ENCODE measurements at regions not wholly inside any gene's neighbourhood (a gene's known extent, or its start where the extent isn't known, plus 50 kb on each side); places are given as distances from the start of the nearest gene placed in this dataset.
"Not testable (repeated sequence)": the region's sequence is repeated elsewhere in the genome, so short reads cannot be mapped to it uniquely, and the experiment has no call there.

DNA sequence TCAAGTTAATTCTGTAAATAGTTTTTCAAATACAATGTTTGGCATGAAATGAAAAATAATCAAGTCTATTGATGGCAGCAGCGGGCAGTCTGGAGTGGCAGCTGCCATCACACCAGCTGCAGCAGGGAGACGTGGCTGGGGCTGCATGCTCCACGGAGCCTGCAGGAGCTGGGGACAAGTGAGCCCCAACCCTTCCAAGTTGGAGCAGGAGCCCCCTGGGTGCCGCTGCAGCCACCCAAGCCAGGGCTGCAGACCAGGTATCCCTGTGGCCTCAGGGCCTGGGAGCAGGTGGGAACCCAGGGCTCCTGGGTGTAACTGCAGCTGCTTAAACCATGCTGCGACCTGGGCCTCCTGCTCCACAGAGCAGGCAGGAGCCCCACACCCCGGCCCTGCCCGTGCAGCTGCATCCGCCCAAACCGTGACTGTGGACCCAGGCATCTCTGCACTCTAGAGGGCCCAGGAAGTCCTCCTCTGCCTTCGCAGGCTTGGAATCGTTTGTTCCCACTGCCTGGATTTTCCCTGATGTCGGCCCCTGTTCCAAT, 257.4 kb downstream of the PLOD2 start:
- no peak for DNase-seq (ENCODE audit: low read depth in 2 of 2)

DNA sequence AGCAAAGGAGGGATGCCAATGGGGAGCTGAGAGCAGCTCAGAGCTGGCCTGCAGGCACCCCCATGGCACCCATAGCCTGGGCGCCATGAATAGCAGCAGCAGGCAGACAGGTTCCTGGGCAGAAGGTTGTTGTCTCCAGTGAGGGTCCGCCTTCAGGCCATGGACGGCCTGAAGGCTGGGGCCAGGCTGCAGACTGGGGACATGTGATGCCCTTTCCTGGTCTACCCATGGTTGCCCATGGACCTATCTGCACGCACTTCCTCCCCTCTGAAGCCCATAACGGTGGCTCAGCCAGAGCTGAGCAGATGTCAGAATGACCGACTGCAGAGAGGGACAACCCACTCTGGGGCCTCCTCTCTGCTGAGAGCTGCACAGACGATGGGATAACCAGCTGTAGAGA, 256.8 kb downstream of the PLOD2 start:
- DNase-seq (ENCODE audit: low read depth in 2 of 2): no peak

GRCh38 chr3:145906301-145906700, 254.7 kb downstream of the PLOD2 start:
- no peak for DNase-seq (ENCODE audit: low read depth in 2 of 2)

- no peak for DNase-seq (ENCODE audit: low read depth in 2 of 2)
Observed at GRCh38 chr3:145906755-145907154, 254.2 kb downstream of the PLOD2 start.

DNA sequence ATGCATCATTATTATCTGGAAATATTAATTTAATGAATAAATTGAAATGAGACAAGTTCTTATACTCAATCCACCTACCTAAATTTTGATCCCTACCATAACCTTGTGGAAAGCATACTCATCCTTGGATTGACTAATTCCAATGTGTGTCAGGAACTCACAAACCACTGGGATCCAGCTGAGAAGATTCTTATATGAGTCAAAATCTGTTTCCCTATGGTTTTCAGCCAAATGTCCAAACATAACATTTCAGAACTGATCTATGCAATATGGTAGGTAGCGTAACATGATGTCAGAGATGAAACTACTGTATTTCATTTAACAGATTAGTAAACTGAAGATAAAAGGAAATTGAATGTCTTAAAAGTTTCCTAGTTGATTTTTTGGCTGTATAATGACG, 250.0 kb downstream of the PLOD2 start:
- DNase-seq (ENCODE audit: low read depth in 2 of 2): no peak

- DNase-seq (ENCODE audit: low read depth in 2 of 2): no peak
Observed at GRCh38 chr3:145915787-145916186, 245.2 kb downstream of the PLOD2 start.

DNA sequence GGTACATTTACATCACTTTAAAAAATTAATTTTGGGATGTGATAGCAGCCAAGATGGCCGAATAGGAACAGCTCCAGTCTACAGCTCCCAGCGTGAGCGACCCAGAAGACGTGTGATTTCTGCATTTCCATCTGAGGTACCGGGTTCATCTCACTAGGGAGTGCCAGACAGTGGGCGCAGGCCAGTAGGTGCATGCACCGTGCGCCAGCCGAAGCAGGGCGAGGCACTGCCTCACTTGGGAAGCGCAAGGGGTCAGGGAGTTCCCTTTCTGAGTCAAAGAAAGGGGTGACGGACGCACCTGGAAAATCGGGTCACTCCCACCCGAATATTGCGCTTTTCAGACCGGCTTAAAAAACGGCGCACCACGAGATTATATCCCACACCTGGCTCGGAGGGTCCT, 233.2 kb downstream of the PLOD2 start:
- DNase-seq (ENCODE audit: low read depth in 2 of 2): not testable (repeated sequence)

DNA sequence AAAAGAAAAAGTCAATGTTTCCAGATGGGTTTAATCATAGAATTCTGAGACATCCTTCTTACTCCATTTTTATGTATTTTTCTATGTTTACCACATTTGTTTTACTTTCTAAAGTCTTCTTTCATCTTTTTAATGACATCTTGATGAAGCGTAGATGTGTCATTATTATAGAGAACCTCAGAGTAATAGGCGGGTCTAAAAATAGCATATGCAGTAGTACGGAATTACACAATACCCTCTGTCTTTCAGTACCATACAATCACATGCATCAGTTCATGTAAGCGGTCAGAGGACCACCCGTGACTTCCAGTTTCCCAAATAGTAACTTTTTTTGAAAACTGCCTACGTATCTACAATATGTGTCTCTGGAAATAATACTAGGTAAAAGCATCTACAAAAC, 224.0 kb downstream of the PLOD2 start:
- DNase-seq (ENCODE audit: low read depth in 2 of 2): no peak

GRCh38 chr3:145939431-145939830, 221.6 kb downstream of the PLOD2 start:
- no peak for DNase-seq (ENCODE audit: low read depth in 2 of 2)

DNA sequence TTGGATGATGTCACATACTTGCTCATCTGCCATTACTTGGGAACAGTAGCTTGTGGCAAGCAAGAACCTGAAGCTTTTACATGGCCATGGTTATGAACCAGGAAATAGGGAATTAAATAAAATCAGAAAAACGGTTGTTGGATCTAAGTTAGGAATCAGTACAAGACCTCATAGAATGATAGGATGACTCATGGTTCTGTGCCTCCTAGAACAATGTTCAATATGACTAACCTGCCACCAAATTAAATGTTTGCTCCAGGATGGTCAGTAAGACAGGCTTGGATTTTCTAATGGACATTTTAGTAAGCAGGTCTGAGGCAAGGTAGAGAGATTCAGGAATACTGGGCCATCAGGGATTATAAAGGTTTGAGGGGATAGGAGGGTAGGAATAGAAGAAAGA, 218.9 kb downstream of the PLOD2 start:
- DNase-seq (ENCODE audit: low read depth in 2 of 2): no peak

DNA sequence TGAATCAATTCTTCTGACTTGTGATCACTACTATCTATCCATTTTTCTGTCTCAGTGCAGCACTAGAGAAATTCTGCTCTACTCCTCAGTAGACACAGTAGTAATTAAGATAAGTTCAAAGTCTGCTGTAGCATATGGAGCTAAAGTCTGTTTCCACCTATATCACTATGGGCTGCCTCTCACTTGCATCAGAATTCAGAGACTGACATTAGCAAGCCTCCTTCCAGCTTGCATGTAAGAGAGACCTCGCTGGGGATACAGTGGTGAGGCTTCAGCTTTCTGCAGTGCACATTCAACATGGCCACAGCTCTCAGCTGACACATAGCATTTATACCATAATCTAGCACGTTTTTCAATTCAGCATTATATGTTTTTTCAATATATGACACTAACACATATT, 217.0 kb downstream of the PLOD2 start:
- DNase-seq (ENCODE audit: low read depth in 2 of 2): no peak

- DNase-seq (ENCODE audit: low read depth in 2 of 2): no peak
Observed at GRCh38 chr3:145951441-145951840, 209.5 kb downstream of the PLOD2 start.

- DNase-seq (ENCODE audit: low read depth in 2 of 2): no peak
Observed at GRCh38 chr3:145952536-145952935, 208.4 kb downstream of the PLOD2 start.

- DNase-seq (ENCODE audit: low read depth in 2 of 2): no peak
Observed at GRCh38 chr3:145953316-145953715, 207.7 kb downstream of the PLOD2 start.

DNA sequence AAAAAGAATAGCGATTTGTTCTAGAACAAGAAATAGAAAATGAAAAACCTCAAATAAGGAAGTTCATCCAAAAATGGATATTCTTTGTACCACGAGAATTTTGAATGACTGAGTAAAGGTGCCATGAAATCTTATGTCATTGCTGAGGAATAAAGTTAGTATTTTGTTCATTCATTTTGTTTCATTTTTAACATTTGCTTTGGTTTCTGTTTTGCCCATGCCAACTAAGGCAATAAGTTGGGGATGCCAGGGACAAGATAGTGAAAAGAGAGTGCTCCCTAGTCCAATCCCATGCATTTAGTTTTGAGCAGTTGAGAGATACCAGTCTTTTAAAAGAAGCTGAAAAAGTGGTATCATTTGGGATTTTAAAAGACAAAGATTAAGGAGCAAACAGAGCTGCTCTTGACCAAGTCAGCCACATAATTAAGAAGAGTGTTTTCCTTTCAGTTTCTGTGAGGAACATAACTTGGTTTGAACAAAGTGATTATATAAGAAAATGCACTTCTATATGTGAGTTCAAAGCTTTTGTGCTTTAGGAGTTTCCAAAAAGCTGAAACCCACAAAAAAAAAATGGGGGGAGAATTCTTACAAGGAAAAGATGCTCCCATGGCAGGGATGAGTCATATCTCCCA, 201.4 kb downstream of the PLOD2 start:
- DNase-seq (ENCODE audit: low read depth in 2 of 2): no peak

DNA sequence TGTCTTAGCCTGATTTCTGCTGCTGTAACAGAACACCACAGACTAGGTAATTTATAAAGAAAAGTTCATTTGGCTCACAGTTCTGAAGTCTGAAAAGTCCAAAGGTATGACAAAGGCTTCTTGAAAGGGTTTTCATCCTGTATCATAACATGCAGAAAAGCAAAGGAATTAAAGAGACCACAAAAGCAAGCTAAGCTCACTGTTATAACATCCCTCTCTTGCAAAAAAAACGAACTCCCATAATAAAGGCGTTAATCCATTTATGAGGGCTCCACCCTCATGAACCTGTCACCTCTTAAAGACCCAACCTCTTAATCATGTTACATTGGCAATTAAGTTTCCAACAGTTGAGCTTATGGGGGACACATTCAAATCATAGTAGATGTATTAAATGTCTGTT, 197.9 kb downstream of the PLOD2 start:
- no peak for DNase-seq (ENCODE audit: low read depth in 2 of 2)

GRCh38 chr3:145967043-145967442, 193.9 kb downstream of the PLOD2 start:
- DNase-seq (ENCODE audit: low read depth in 2 of 2): no peak

- DNase-seq (ENCODE audit: low read depth in 2 of 2): no peak
Observed at GRCh38 chr3:145971186-145971585, 189.8 kb downstream of the PLOD2 start.

GRCh38 chr3:145972851-145973250, 188.1 kb downstream of the PLOD2 start:
- DNase-seq (ENCODE audit: low read depth in 2 of 2): no peak

- DNase-seq (ENCODE audit: low read depth in 2 of 2): no peak
Observed at GRCh38 chr3:145981056-145981455, 179.9 kb downstream of the PLOD2 start.

- no peak for DNase-seq (ENCODE audit: low read depth in 2 of 2)
Observed at GRCh38 chr3:145983101-145983500, 177.9 kb downstream of the PLOD2 start.

Measured in stimulated activated CD4-positive, alpha-beta T cell treated with anti-CD3 and anti-CD28 coated beads, Interleukin-4, amount 100 ng/mL, for 48 hours (primary cell).